ENCODE measurements at regions not wholly inside any gene's neighbourhood (a gene's known extent, or its start where the extent isn't known, plus 50 kb on each side); places are given as distances from the start of the nearest gene placed in this dataset.

DNA sequence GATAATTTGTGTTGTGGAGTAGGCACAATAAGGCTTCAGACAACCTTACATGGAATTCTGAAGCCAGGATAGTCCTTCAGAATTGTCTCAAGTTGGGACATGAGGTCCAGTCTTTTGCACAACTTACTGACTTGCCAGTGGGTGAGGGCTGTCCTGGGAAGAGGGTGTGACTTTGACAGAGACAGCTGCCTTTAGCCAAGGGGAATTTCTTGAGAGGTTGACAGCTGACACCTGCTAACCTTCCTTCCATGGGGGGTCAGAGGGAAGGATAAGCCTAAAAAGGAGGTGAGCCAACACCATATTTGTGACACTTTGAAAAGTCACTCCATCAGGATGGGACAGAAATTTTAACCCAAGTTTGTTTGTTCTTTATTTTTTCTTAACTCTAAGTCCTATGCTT lies 907.8 kb upstream of the CRIM1 start:
- TF ChIP-seq CTCF (IDR thresholded peaks at IDR 0.05) (no peak), POLR2A (IDR thresholded peaks at IDR 0.05) (no peak)

Data from tibial nerve (tissue), 3 donors.